ENCODE measurements at regions not wholly inside any gene's neighbourhood (a gene's known extent, or its start where the extent isn't known, plus 50 kb on each side); places are given as distances from the start of the nearest gene placed in this dataset.

GRCh38 chr13:47801555-47801954, 199.5 kb downstream of the SUCLA2 start:
- DNase-seq (ENCODE audit: low read depth): no peak
- H3K4me3 ChIP-seq (ENCODE audit: low read depth, low read length): no peak overlapping the region
- TF ChIP-seq, protein P1, sequence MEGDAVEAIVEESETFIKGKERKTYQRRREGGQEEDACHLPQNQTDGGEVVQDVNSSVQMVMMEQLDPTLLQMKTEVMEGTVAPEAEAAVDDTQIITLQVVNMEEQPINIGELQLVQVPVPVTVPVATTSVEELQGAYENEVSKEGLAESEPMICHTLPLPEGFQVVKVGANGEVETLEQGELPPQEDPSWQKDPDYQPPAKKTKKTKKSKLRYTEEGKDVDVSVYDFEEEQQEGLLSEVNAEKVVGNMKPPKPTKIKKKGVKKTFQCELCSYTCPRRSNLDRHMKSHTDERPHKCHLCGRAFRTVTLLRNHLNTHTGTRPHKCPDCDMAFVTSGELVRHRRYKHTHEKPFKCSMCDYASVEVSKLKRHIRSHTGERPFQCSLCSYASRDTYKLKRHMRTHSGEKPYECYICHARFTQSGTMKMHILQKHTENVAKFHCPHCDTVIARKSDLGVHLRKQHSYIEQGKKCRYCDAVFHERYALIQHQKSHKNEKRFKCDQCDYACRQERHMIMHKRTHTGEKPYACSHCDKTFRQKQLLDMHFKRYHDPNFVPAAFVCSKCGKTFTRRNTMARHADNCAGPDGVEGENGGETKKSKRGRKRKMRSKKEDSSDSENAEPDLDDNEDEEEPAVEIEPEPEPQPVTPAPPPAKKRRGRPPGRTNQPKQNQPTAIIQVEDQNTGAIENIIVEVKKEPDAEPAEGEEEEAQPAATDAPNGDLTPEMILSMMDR (conservative IDR thresholded peaks at IDR 0.05; ENCODE audit: low read depth, low read length): no peak

DNA sequence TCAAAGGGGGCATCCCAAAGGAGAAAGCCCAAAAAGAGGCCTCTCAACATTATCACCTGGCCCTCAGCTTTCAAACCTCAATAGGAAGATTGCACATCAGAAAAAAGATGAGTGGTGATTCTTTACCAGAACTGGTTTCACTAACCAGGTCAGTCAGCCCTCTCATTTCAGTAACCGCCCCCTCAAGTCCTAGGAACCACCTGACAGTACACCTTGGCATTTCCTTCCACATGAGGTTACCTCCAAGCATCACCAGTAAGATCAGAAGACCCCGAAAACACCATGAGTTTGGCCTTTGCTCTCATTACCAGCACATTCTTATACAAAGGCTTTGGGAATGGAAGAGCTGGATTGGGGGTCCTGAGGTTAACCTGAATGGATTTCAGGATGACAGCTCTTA, 200.5 kb downstream of the SUCLA2 start:
- no peak for DNase-seq (ENCODE audit: low read depth)
- TF ChIP-seq, protein P1 (conservative IDR thresholded peaks at IDR 0.05; ENCODE audit: low read depth, low read length): no peak
- H3K4me3 ChIP-seq (ENCODE audit: low read depth, low read length): no peak overlapping the region

DNA sequence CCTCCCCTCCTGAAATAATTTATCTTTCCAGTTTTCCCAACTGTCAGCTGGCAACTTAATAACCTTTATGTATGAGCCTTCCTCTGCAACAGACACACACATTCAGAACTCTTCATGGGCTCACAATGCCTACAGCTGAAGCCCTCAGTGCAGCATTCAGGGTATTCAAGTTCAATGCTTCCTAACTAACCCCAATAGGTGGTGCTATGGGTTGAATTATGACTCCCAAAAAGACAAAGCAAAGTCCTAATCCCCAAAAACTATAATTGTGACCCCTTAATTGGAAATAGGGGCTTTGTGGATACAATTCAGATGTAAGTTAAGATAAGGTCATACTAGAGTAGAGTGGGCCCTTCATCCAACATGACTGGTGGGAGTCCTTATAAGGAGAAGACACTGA, 202.2 kb downstream of the SUCLA2 start:
- DNase-seq (ENCODE audit: low read depth): no peak
- TF ChIP-seq, protein P1 (conservative IDR thresholded peaks at IDR 0.05; ENCODE audit: low read depth, low read length): peak; percentile 60
- no peak overlapping the region for H3K4me3 ChIP-seq (ENCODE audit: low read depth, low read length)

- no peak for DNase-seq (ENCODE audit: low read depth)
- no peak overlapping the region for H3K4me3 ChIP-seq (ENCODE audit: low read depth, low read length)
- TF ChIP-seq, protein P1 (conservative IDR thresholded peaks at IDR 0.05; ENCODE audit: low read depth, low read length): no peak
These were observed 202.9 kb downstream of the SUCLA2 start for GRCh38 chr13:47798194-47798593.

DNA sequence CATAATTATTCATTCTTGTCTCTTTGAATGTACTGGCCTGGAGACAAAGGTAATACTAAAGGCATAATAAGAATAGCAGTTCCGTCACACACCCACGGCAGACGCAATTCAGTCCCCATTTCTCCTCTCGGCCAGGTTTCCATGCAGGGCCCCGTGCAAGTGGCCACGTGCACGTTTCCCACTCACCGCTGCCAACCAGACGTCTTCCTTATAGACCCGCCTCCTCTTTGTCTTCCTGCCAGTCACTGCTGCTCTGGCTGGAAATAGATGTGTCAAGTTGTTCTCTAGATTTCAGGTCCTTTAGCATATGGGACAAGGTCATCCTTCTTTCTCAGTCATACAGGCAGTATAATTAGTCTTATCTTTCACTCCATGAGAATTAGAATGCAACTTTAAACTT, 204.3 kb downstream of the SUCLA2 start:
- no peak overlapping the region for H3K4me3 ChIP-seq (ENCODE audit: low read depth, low read length)
- no peak for DNase-seq (ENCODE audit: low read depth)
- TF ChIP-seq, protein P1 (conservative IDR thresholded peaks at IDR 0.05; ENCODE audit: low read depth, low read length): no peak

GRCh38 chr13:47794963-47795362, 206.1 kb downstream of the SUCLA2 start:
- H3K4me3 ChIP-seq (ENCODE audit: low read depth, low read length): no peak overlapping the region
- DNase-seq (ENCODE audit: low read depth): no peak
- TF ChIP-seq, protein P1 (conservative IDR thresholded peaks at IDR 0.05; ENCODE audit: low read depth, low read length): peak; percentile 60

- no peak for DNase-seq (ENCODE audit: low read depth)
- H3K4me3 ChIP-seq (ENCODE audit: low read depth, low read length): no peak overlapping the region
- TF ChIP-seq, protein P1 (conservative IDR thresholded peaks at IDR 0.05; ENCODE audit: low read depth, low read length): no peak
These were observed 210.3 kb downstream of the SUCLA2 start for GRCh38 chr13:47790755-47791154.
